ENCODE measurements at regions not wholly inside any gene's neighbourhood (a gene's known extent, or its start where the extent isn't known, plus 50 kb on each side); places are given as distances from the start of the nearest gene placed in this dataset.

GRCh38 chr15:31727612-31728011, 302.7 kb upstream of the CHRNA7 start:
- no peak for DNase-seq

DNA sequence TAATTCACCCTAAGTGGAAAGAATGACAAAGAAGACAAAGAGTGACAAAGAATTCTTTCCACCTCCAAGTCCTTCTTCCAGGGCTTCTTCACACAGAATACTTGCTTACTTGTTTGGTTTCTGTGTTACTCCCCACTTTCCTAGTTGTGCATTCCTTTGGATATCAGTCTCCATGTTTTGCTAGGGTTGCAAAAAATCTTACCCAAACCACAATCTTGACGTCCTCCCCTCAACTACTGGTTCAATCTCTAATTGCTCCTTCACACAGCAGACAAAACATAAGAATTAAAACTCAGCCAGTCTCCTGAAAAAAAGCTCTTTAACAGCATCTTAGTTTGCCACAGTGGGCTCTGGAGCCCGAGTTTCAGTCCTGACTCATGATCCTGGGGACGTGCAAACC, 297.6 kb upstream of the CHRNA7 start:
- no peak for DNase-seq

DNA sequence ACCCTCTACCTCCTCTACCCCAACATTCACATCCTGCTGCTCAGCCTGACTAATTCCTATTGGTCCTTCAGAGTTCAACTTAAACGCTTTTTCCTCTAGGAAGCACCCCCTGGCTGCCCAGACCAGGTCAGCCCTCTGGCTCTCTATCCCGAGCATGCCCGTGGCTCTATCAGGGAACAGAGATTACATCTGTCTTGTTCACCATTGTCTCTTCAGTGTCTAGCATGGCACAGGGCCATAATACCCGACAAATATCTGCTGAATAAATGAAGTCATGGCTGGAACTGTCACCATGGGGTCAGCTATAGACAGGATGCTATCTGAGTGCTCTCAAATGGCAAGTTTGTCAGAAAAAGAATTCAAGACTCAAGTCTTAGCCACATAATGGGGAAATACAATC, 296.9 kb upstream of the CHRNA7 start:
- DNase-seq = peak in 19 of 56 donors; percentile 8 to 62 (median 25)

GRCh38 chr15:31740203-31740602, 290.1 kb upstream of the CHRNA7 start:
- peak in 31 of 56 donors; percentile 9 to 88 (median 31) for DNase-seq

DNA sequence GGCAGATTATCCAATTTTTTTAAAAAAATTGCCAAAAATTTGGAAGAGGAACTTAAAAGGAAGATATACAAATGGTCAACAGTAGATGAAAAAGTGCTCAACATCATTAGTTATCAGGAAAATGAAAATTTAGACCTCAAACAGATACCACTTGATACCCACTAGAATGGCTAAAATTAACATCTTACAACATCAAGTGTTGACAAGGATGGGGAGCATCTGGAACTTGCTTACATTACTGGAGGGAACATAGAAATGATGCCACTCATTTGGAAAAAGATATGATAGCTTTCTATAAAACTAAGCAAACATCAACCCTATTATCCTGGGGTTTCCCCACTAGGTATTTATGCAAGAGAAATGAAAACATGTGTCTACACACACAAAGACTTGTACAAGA, 284.5 kb upstream of the CHRNA7 start:
- no peak for DNase-seq

GRCh38 chr15:31752065-31752762, 278.1 kb upstream of the CHRNA7 start:
- no peak for DNase-seq

DNA sequence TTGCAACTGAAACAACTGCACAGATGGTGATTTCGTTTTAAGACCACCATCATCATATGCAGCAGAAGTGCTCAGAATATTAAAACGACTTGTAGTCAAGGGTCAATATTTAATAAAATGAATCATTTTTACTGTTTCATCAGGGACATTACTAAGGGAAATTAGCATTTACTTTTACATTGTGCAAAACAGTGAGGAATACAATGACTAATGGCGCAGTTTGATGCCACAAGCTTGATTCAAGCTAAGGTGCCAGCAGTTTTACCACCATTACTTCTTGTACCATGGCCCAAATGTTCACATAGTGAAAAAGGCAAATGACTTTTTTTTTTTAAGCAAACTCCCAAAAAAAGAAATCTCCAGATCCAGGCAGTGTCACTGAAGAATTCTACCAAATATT, 277.4 kb upstream of the CHRNA7 start:
- DNase-seq = no peak

DNA sequence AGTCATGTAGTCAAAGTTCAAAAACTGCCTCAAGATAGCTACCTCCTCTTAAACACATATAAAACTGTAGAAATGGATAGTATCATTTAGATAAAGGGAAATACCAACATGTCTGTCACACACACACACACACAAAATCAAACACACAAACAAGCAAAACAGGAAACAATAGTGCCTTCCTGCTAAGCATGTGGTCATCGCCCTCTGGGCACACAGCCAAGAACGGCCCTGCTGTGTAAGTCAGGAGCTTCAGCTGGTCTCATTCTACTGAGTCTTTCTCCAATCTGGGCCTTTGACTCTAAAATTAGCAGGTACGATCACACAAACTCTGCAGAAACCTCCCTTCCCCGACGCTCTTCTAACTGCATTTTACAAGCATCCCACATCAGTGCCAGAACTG, 272.2 kb upstream of the CHRNA7 start:
- peak in 45 of 56 donors; percentile 12 to 87 (median 65) for DNase-seq

- no peak for DNase-seq
Measured at GRCh38 chr15:31768055-31768454, 262.3 kb upstream of the CHRNA7 start.

DNA sequence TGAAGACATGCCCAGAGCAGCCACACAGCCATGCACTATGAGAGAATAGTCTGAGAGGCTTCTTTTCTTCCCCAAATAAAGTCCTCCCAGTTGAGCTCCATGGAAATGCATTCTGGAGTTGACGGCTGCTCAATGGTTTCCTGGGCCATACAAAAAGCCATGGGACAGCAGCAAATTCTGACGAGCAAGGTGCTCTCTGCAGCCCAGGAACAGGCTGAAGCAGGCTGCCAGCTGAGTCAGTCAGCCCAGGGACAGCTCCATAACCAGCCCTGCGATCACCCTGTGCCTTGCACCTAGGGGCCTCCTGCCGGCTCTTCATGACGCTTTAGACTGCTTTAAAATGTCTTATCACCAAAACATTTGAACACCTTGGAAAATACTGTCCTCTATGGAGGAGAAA, 256.3 kb upstream of the CHRNA7 start:
- DNase-seq = no peak

- peak in 3 of 56 donors; percentile 33 to 52 (median 35) for DNase-seq
Measured at GRCh38 chr15:31776039-31776438, 254.3 kb upstream of the CHRNA7 start.

DNA sequence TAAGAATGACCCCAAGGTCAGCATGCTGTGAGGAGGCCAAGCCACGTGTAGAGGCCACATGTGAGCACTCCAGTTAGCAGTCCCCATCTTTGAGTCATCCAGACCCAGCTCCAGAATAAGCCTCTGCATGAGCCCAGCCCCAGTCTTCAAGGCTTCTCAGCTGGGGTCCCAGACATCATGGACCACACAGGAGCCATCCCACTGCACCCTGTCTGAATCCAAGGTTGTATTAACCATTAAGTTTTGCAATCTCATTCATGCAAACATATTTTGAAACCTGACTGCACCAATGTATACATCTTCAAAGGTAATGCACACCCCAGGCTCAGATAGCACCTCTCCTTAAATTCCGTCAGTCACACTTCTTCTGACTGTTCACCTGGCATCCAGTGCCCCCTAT, 249.1 kb upstream of the CHRNA7 start:
- no peak for DNase-seq

- no peak for DNase-seq
Measured at GRCh38 chr15:31782016-31782783, 248.1 kb upstream of the CHRNA7 start.

GRCh38 chr15:31782951-31783350, 247.4 kb upstream of the CHRNA7 start:
- DNase-seq = no peak

DNA sequence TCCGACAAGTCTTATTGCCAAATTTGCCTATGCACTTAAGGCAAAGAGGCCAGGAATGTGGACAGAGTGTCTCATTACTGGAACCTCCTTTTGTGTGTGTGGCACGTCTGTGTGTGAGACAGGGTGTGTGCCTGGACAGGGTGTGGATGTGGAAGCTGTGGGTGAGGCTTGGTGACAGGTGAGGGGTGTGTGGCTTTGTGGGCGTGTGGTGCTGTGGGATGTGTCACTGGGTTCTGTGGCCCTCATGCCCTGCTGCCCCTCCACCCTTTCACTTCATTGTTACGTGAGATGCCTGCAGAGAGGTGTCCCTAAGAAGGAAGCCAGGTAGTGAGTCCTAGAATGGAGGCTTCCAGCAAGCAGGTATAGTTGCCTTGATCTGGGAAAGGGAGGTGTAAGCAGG, 244.0 kb upstream of the CHRNA7 start:
- DNase-seq = no peak

GRCh38 chr15:31788104-31788503, 242.2 kb upstream of the CHRNA7 start:
- DNase-seq = no peak

GRCh38 chr15:31792611-31793199, 237.6 kb upstream of the CHRNA7 start:
- DNase-seq = no peak

DNA sequence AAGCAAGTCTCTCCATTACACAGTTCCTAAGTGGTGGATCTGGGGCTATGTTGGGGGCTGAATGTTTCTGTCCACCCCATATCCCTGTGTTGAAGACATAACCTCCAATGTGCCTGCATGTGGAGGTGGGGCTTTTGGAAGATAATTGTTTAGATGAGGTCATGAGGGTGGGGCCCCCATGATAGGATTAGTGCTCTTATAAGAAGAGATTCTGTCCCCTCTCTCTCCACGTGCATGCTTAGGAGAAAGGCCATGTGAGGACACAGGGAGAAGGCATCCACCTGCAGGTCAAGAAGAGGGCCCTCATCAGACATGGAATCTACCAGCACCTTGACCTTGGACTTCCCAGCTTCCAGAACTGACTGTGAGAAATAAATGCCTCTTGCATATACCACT, 231.0 kb upstream of the CHRNA7 start:
- no peak for DNase-seq

DNA sequence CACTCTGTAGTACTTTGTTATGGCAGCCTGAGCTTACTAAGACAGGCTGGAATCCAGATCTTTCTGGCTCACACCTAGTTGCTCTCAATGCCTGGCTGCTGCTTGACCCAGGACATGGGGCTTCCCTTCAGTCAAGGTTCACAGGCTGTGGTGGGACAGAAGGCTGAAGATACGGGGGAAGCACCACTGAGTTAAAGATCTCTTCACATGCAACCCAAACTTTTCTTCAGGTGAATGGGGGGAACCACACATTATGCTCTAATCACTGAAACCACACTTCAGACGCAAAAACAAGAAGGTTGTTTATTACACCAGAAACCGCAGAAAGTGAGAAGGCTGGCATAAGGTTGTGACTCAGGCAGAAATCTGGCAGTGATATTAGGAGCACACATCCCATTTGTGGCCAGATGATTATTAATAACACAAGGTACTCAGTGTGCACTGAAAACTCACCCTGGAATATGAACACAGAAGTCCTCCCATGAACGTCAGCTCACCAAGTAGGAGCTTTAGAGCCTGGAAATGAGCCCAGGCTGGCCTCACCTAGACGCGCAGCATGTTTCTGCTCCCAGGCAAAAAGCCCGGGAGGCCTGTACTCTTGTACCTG, 230.5 kb upstream of the CHRNA7 start:
- no peak for DNase-seq

GRCh38 chr15:31801152-31801551, 229.2 kb upstream of the CHRNA7 start:
- DNase-seq = peak in 32 of 56 donors; percentile 14 to 65 (median 36)

GRCh38 chr15:31802761-31803160, 227.6 kb upstream of the CHRNA7 start:
- DNase-seq = no peak

- DNase-seq = no peak
Measured at GRCh38 chr15:31803388-31803884, 226.9 kb upstream of the CHRNA7 start.
